ENCODE measurements at regions not wholly inside any gene's neighbourhood (a gene's known extent, or its start where the extent isn't known, plus 50 kb on each side); places are given as distances from the start of the nearest gene placed in this dataset.

DNA sequence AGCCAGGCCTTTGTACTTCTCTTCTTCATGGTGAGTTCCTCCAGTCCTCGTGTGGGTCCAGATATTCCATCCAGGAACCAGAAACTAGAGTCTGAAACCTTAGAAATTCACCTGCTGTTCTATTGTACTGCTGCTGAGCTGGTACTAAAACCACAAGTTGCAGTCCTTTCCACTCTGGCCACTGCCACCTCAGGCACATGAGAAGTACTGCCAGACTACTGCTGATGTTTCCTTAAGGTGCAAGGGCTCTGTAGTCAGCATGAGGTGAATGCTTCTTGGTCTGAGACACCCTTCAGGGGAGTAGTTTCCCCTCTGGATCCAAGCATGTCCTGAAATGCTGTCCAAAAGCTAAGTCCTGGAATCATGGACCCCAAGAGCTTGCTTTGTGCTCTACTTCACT lies 399.6 kb upstream of the CT83 start (continued):
- TF ChIP-seq RAD21 (IDR thresholded peaks at IDR 0.05 in 1 of 2, conservative IDR thresholded peaks at IDR 0.05 in 1 of 2; ENCODE audit: low read depth in 2 of 2, low read length in 2 of 2), result no peak

All from H1 (cell line).